MCF 10A (cell line): ENCODE measurements at regions not wholly inside any gene's neighbourhood (a gene's known extent, or its start where the extent isn't known, plus 50 kb on each side); places are given as distances from the start of the nearest gene placed in this dataset.

Experiments
- BruUV-seq: library from RNA; stranded (reverse); fragments of 400-500 nt; replicated peaks from 2 replicates; lab custom pipeline; 2021; lab: Mats Ljungman, UMichigan
- CTCF ChIA-PET: fragments of 300-600 bp; sonication (Branson Sonifier 250); formaldehyde crosslinking; extraction: SDS; loops from one replicate; lab custom pipeline; 2021; ENCODE audit warnings: antibody characterized with exemption, inconsistent platforms; lab: Yijun Ruan, JAX
- POLR2A ChIA-PET: fragments of 300-600, 350-650 bp; sonication (Branson Sonifier 250); formaldehyde crosslinking; extraction: SDS; loops from one replicate; lab custom pipeline; 2020; ENCODE audit warnings: antibody characterized with exemption, inconsistent platforms; lab: Yijun Ruan, JAX
- DNase-seq: peaks from one replicate; pipeline ENCODE4 v3.0.0-alpha.2; 2018; ENCODE audit not compliant: unreplicated experiment
- H3K27ac Mint-ChIP-seq: one replicate; pipeline ENCODE4 v1.8.0; 2022; ENCODE audit warnings: mild to moderate bottlenecking, low read depth, mixed read lengths; ENCODE audit not compliant: unreplicated experiment
- H3K27me3 Mint-ChIP-seq: one replicate; pipeline ENCODE4 v1.8.0; 2022; ENCODE audit warnings: mixed read lengths; ENCODE audit not compliant: insufficient read depth, unreplicated experiment
- H3K36me3 Mint-ChIP-seq: one replicate; pipeline ENCODE4 v1.8.0; 2022; ENCODE audit warnings: mild to moderate bottlenecking, moderate library complexity, mixed read lengths; ENCODE audit not compliant: insufficient read depth, unreplicated experiment
- H3K4me1 Mint-ChIP-seq: one replicate; pipeline ENCODE4 v1.8.0; 2022; ENCODE audit warnings: mixed read lengths; ENCODE audit not compliant: insufficient read depth, unreplicated experiment
- H3K4me3 Mint-ChIP-seq: one replicate; pipeline ENCODE4 v1.8.0; 2022; ENCODE audit warnings: mild to moderate bottlenecking, moderate library complexity, mixed read lengths; ENCODE audit not compliant: unreplicated experiment
- H3K9me3 Mint-ChIP-seq: one replicate; pipeline ENCODE4 v1.8.0; 2022; ENCODE audit warnings: mixed read lengths; ENCODE audit not compliant: unreplicated experiment
- intact Hi-C: fragments of 100-400 bp; cut with micrococcal nuclease; formaldehyde crosslinking; loops from 2 replicates; pipeline ENCODE4 v1.14.1; 2022
- TF ChIP-seq, protein P1 (sequence below): fragments of 200-600 bp; IDR thresholded peaks from one replicate; pipeline ENCODE4 v1.8.0; 2022; ENCODE audit warnings: antibody characterized with exemption, mild to moderate bottlenecking; ENCODE audit not compliant: unreplicated experiment

- intact Hi-C loops = no loop called here
- no peak for DNase-seq
- ChIA-PET CTCF (no interaction called here), POLR2A (interaction anchor here (1.6 kb wide), 1 partner anchor 11 kb away, joined by 4 read pairs; no protein-coding TSS in a partner anchor)
- Mint-ChIP-seq H3K4me3 (no peak overlapping the region), H3K27ac (no peak overlapping the region), H3K9me3 (no peaks in the 10 kb centered on the region), H3K4me1 (no peaks in the 10 kb centered on the region), H3K27me3 (peaks cover 33% of the 10 kb centered on the region), H3K36me3 (no peaks in the 10 kb centered on the region)
- TF ChIP-seq, protein P1, sequence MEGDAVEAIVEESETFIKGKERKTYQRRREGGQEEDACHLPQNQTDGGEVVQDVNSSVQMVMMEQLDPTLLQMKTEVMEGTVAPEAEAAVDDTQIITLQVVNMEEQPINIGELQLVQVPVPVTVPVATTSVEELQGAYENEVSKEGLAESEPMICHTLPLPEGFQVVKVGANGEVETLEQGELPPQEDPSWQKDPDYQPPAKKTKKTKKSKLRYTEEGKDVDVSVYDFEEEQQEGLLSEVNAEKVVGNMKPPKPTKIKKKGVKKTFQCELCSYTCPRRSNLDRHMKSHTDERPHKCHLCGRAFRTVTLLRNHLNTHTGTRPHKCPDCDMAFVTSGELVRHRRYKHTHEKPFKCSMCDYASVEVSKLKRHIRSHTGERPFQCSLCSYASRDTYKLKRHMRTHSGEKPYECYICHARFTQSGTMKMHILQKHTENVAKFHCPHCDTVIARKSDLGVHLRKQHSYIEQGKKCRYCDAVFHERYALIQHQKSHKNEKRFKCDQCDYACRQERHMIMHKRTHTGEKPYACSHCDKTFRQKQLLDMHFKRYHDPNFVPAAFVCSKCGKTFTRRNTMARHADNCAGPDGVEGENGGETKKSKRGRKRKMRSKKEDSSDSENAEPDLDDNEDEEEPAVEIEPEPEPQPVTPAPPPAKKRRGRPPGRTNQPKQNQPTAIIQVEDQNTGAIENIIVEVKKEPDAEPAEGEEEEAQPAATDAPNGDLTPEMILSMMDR = no peak
- BruUV-seq = no TSS peak
Observed at GRCh38 chr10:123417414-123417813, 248.7 kb upstream of the GPR26 start.

- TF ChIP-seq, protein P1 = no peak
- Mint-ChIP-seq H3K27ac (no peak overlapping the region), H3K36me3 (no peaks in the 10 kb centered on the region), H3K9me3 (no peaks in the 10 kb centered on the region), H3K4me1 (no peaks in the 10 kb centered on the region), H3K4me3 (no peak overlapping the region), H3K27me3 (peaks cover 44% of the 10 kb centered on the region)
- ChIA-PET POLR2A (no interaction called here), CTCF (interaction anchor here (0.8 kb wide), 1 partner anchor 40 kb away, joined by 4 read pairs; no protein-coding TSS in a partner anchor)
- intact Hi-C loops = no loop called here
- BruUV-seq = no TSS peak
- no peak for DNase-seq
Observed at GRCh38 chr10:123421461-123421860, 244.7 kb upstream of the GPR26 start.

DNA sequence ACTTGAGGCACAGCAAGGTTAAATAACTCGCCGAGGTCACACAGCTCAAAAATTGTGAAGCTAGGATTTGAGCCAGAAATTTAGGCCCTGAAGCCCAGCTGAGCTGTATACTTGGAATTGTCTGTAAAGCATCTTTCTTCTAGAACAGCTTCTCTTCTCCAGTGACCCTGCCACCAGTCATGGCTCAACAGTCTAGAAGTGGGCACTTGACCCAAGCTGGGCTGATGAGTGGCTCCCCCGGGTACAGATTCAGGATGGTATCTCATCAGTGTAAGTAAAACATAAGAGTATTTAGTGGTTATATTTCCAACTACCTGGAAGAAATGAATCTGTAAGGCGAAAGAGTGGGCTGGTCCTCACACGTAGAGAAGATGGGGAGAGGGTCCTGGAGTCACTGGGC, 243.9 kb upstream of the GPR26 start:
- CTCF ChIA-PET = interaction anchor here (0.5 to 0.8 kb wide), 2 partner anchors 41 to 547 kb away, joined by 3 to 4 read pairs; no protein-coding TSS in a partner anchor
- no peak overlapping the region for H3K4me3 Mint-ChIP-seq
- TF ChIP-seq, protein P1 = no peak
- H3K27ac Mint-ChIP-seq = no peak overlapping the region
- H3K4me1 Mint-ChIP-seq = no peaks in the 10 kb centered on the region
- no peaks in the 10 kb centered on the region for H3K9me3 Mint-ChIP-seq
- no TSS peak for BruUV-seq
- intact Hi-C loops = no loop called here
- POLR2A ChIA-PET = interaction anchor here (1.0 kb wide), 1 partner anchor 12 kb away, joined by 4 read pairs; no protein-coding TSS in a partner anchor
- no peaks in the 10 kb centered on the region for H3K36me3 Mint-ChIP-seq
- DNase-seq = no peak
- peaks cover 52% of the 10 kb centered on the region for H3K27me3 Mint-ChIP-seq

DNA sequence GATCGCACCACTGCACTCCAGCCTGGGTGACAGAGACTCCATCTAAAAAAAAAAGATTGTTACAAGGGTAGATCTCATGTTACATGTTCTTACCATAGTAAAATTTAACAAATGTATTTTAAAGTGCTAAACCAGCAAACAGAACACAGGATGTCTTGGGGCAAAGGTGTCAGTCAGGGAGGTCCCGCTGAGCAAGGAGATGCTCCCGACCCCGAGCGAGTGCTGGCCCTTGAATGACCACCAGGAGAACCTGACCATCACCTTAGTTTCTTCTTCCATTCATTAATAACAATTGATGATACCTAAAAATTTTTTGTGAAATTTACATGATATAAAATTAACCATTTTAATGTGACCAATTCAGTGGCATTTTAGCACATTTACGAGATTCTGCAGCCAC, 241.6 kb upstream of the GPR26 start:
- ChIA-PET POLR2A (no interaction called here), CTCF (interaction anchor here (0.6 kb wide), 3 partner anchors 31 to 212 kb away, joined by 3 to 4 read pairs (median 3); no protein-coding TSS in a partner anchor)
- TF ChIP-seq, protein P1 = no peak
- intact Hi-C loops = no loop called here
- Mint-ChIP-seq H3K9me3 (no peaks in the 10 kb centered on the region), H3K27ac (no peak overlapping the region), H3K4me3 (no peak overlapping the region), H3K4me1 (no peaks in the 10 kb centered on the region), H3K36me3 (no peaks in the 10 kb centered on the region), H3K27me3 (peaks cover 63% of the 10 kb centered on the region)
- DNase-seq = no peak
- BruUV-seq = no TSS peak
